DMS114 treated with DMSO at 0.1 percent for 48 hours (cell line): ENCODE measurements at regions not wholly inside any gene's neighbourhood (a gene's known extent, or its start where the extent isn't known, plus 50 kb on each side); places are given as distances from the start of the nearest gene placed in this dataset.

Experiments used
- DNase-seq: peaks from one replicate; lab custom pipeline; 2025; ENCODE audit not compliant: unreplicated experiment; lab: John Stamatoyannopoulos, UW

DNA sequence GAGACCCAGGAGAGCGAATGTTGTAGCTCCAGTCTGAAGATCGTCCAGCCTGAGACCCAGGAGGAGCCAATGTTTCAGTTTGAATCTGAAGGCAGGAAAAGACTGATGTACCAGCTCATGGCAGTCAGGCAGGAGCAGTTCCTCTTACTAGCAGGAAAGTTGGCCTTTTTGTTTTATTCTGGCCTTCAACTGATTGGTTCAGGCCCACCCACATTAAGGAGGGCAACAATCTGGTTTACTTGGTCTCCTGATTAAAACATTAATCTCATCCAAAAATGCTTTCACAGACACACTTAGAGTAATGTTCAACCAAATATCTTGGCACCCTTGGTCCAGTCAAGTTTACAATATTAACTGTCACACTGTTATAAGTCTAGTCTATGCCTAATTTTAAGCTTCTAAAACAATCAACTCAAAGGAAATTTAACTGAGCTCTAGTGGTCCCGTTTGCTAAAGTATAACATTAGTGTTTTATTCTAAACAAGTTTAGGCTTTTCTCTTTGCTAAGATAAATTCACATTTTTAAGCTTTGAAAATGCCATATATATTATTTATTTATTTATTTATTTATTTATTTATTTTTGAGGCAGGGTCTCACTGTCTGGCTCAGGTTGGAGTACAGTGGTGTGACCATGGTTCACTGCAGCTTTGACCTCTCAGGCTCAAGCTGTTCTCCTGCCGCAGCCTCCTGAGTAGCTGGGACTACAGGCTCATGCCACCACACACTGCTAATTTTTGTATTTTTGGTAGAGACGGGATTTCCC is 275.5 kb upstream of the SLC35B3 start:
- no peak for DNase-seq

DNA sequence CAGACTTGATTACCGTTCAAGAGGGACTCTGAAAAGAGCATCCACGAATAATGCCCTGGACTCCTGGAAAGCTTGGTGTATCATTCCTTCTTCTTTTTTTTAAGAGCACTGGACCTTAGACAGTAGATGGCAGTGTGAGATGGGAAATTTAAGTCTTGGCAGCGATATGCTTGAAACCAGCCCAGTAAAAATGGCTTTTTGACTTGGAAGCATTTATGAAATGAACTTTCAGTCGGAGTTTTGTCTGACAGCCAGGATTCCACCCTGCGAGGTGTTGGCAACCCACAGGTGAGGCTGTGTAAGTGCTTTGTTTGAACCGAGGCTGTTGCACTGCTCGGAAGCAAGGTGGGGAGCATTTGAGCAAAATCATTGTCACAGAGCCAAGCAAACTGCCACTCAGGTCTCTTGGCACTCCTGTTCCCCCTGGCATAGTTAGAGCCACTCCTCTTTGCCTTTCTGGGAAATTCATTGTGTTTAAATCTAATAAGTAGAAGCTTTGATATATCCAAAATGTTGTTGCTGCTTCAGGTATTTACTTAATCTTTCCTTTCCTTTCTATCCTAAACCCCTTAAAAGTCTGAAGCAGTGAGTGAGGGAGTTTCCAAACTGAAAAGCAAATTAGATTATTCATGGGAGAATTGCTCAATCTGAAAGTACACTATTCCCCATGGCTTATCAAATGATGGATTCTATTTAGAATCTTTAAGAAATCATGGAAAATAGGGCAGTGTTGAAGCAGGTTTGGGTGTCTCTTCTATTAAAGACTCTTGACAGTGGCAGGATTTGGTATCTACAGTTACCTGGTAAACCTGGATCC is 272.8 kb upstream of the SLC35B3 start:
- DNase-seq = peak; percentile 87

DNA sequence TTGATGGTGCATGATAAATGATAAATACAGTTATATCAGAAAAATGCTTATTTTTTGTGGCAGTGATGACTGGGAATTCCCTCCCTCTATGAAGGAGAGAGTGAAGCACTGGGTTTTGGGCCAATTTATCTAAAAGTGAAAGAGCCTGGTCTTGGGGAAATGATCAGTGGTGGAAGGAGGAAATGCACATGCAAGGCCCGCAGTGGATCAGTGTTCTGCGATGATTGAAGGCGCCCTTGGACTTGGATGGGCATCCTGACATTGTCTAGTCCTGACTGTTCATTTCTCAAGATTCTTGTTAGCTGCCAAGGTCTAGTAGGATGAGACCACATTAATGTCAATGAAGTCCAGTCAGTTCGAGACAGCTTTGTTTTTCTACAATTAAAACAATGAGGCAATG is 272.0 kb upstream of the SLC35B3 start:
- peak; percentile 17 for DNase-seq

DNA sequence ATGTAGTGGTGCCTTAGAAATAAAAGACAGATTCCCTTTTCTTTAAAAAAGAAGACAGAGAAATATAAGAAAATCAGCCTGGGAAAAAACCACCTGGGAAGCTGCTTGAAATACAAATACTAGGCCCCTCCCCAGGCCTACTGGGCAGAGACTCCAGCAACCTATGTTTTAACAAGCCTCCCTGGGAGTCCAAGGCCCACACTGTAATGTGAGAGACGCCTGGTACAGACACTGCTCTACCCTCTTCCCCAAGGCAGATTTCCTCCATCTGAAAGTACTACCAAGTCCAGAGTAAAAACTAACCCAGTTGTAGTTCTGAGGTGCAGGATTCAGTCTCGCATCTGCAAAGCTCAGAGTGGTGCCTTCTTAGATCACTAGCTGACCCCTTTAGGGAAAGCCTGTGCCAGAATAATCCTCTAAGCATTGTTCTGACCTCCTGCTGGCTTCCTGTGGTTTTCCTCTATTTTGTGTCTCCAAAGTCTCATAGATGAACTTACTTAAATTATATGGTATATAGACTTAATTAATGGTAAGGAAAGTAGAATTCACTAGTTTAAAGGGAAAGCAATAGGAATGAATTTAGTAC is 270.2 kb upstream of the SLC35B3 start:
- DNase-seq = no peak

DNA sequence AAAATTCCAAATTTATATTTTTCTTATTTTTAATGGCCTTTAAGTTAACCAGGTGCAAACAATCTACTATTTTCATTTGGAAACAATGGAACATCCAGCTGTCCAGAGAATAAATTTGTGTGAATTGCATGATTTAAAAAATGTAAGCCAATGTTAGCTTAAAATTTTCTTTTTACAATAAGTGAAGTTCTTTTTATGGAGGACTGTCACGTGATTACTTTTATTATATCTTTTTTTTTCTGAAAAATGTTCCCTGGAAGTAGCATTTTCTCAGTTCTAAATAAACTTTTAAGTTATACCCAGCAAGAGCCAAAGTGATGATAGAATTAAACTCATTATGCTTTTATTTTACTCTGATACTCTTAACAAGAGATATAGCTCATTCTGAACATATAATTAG is 267.7 kb upstream of the SLC35B3 start:
- DNase-seq = no peak

DNA sequence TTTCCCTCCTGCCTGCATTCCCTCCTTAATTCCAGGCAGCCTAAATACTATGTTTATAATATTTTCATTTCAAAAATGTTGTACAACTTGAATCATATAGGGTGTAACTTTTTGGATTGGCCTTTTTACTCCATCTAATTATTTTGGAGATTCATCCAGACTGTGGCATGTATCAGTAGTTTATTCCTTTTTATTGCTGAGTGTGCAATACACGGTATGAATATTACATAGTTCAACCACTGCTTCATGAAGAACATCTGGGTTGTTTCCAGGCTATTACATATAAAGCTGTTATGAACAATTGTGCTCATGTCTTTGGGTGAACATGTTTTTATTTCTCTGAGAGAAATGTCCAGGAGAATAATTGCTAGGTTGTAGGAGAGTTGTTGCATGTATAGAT is 253.5 kb upstream of the SLC35B3 start:
- DNase-seq = no peak

DNA sequence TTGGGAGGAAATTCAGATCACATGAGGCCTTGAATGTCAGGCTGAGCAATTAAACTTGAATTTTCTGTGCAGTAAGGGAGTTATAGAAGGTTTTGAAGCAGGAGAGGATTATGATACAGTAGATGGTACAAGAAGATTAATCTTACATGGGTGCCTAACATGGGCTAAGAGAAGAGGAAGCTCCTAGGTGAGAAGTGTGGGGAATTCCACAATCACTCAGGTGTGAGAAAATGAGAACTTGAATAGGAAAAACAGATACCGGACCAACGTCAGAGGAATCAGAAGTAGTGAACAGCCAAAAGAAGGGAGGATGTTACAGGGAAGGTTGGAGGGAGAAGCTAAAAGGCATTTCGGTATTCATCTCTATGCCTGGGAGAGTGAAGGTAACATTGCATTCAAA is 250.7 kb upstream of the SLC35B3 start:
- no peak for DNase-seq

DNA sequence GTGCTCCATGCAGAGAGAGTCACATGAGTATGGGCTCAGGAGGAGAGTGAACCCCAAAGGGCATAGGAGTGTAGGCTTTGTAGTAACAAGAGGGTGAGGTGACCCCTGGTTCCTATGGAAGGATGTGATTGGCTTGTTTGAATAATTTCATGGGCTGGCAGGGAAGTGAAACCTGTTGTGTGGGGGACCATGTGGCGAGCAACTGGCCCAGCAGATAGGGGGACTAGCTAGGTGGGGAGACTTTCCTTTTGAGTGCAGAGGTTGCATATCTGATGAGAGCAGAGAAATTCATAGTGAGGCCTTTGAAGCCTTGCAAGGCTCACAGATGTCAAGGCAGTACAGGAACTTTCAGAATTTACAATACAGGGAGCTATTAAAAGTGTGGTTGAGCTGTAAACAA is 247.9 kb upstream of the SLC35B3 start:
- no peak for DNase-seq

DNA sequence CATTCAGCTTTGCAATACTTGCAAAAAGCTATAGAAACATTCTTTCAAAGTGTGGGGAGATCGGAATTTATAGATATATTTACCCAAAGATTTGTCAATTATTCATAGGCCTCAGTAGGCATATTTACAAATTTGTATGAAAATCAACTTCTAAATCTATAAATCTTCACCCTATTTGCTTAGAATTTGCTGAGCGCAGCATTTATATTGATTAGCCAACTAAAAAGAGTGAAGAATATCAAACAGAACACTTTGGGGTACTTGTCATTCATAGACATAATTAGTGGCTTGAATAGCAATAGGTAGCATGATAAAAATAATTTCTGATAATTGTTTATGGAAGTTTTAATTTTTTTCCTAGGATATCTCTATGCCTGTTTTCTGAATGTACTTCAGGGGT is 244.5 kb upstream of the SLC35B3 start:
- DNase-seq = no peak

DNA sequence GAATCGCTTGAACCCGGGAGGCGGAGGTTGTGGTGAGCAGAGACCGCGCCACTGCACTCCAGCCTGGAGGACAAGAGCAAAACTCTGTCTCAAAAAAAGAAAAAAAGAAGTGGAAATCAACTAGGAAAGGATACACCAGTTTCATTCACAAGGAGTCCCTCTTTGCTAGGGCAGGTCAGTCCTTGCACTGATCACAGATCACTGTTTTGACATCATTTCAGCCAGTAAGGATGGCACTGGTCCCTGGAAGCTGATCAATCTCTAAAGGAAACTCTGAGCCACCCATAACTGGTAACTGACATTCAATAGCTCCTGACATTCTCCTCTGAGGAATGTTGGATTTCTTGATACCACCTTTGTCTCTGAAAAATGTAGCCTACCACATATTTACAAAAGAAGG is 243.1 kb upstream of the SLC35B3 start:
- no peak for DNase-seq

DNA sequence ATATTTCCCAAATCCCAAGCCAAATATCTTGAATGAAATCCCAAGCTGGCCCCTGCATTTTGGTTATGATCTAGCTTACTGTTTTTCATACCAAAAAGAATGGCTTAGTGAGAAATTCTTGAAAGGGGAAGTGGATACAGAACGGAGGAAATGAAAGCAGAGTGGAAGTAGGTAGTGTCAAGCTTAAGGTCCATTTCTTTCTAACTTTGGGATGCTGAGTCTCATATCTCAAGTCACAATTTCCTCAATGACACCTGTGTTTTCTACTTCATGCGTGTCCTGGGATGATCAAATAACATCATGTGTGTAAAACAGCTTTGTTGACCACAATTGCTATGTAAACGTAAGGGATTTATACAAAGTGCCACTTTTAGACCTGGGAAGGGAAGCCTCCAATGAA is 238.8 kb upstream of the SLC35B3 start:
- no peak for DNase-seq

DNA sequence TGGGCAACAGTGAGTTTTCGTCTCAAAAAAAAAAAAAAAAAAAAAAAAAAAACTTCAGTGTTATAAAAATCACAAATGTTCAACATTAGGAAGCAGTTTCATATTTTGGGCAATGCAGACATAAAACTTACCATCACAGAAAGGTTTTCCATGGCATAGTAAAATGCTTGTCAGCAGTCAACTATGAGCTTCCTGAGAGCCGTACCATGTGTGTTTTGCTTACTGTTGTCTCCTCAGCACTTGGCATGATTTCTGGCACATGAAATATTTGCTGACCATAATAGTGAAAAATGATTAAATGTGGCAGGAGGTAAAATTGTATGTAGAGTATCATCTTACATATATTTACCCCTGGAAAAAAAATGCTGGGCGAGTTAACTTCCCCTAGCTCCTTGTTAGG is 237.5 kb upstream of the SLC35B3 start:
- no peak for DNase-seq

DNA sequence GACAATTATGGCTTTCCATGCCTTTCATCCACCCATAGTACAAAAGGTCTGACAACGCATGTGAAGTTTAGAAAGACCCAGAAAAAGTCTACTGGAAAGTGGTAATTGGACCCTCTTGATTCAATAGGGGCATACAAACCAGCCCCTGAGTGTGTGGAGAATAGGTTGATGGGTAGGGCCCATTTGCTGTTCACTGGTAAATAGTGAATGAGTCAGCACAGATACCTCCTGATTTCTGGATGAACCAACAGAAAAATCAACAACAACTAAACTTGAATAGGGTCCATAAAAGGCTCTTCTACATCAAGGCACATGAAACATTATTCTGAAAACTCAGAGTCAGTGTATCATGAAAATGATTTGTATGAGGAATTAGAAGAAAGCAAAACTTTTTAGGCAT is 235.4 kb upstream of the SLC35B3 start:
- DNase-seq = no peak

DNA sequence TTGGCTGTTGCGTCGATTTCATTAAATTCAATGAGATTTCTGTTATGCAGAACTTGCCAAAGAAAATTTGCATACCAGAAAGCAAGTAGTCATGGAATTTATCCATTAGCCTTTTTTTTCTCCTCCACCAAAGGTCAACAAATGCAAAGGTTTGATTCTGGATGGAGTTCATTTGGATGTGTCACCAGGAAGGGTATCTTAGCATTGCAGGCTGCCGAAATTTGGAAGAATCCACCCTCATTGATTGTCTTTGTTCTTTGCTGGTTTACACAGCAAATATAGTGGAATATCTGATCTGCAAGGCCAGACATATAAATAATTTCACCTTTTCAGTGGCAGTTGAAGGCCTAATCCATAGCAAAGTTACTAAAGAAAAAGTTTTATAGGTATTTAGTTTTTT is 229.4 kb upstream of the SLC35B3 start:
- DNase-seq = no peak

DNA sequence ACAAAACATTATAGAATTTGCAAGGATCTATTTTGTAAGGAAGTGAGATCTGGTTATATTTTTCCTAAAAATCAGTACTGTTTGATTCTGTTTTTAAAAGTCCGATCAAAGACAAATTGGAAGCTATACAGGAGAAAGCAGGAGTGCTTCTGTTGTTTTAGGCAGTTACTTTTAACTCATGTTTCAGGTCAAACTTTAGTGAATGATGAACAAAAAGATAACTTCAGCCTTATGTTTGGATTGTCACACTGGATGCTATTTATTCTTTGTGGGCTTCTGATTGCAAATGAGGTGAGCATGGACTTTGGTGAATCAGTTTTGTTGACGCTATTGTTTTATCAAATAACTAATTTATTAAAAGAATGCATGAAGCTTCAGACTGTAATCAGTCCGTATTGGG is 228.7 kb upstream of the SLC35B3 start:
- DNase-seq = no peak

DNA sequence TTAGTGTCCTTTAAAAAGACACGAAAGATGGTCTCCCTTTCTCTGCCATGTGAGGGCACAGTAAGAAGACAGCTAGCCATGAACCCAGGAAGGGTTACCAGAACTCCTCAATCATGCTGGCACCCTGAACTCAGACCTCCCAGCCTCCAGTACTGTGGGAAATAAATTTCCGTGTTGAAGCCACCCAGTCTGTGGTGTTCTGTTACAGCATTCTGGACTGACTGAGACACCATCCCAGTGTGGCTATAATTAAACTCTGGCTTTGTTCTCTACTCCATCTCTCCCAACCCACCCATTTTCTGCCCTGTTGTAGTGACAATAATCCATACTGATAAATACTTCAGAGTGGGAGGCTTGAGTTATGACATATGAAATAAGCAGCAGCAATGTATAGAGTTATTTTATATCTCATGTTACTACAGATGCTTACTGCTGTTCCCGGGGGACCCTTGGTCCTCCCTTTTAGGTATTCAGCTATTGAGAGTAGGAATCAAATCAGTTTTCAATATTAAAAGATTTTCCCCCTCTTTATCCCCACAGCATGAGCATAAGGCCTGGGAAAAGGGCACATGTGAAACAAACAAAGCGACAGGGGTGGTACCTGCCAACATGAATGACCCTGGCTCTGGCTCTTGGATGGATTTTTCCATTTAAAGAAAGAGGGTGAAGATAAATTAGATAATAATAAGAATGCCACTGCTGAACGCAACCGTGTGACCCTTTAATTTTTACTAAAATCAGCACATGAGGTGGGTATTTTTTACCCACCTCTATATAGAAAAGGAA is 224.3 kb upstream of the SLC35B3 start:
- DNase-seq = no peak

DNA sequence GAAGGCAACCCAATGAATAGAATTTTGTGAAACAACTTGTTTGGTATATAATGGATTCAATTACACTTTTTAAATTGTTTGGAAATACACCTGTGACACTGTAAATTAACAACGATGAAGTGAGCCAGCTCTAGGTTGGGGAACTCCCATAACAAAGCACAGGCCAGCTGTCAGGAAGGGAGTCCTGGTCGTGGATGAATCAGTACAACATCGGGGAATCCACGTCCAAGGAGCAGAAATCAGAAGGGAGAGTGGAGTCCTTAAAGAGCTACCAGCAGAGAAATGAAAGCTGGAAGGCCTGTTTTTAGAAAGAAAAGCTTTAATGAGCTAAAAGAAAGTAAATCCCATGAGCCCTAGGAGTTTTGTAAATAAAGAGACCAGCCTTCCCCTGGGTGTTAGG is 223.1 kb upstream of the SLC35B3 start:
- no peak for DNase-seq

DNA sequence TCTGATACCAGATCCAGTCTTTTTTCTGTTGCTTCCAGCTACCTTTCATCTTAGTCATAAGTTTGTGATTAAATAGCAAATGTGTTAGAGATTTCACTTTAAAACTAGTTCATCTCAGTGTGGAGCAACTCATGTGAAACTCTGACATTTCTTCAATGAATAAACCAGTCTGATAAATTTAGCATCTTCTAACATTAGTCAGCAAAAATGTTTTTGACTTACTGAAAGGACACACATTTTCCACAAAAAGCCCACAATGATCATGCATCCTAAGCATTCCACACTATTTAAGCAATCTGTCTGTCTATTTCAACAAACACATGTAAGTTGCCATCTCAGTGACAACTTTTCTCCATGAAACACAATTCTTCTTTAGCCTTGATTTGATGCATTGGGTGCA is 222.2 kb upstream of the SLC35B3 start:
- no peak for DNase-seq

DNA sequence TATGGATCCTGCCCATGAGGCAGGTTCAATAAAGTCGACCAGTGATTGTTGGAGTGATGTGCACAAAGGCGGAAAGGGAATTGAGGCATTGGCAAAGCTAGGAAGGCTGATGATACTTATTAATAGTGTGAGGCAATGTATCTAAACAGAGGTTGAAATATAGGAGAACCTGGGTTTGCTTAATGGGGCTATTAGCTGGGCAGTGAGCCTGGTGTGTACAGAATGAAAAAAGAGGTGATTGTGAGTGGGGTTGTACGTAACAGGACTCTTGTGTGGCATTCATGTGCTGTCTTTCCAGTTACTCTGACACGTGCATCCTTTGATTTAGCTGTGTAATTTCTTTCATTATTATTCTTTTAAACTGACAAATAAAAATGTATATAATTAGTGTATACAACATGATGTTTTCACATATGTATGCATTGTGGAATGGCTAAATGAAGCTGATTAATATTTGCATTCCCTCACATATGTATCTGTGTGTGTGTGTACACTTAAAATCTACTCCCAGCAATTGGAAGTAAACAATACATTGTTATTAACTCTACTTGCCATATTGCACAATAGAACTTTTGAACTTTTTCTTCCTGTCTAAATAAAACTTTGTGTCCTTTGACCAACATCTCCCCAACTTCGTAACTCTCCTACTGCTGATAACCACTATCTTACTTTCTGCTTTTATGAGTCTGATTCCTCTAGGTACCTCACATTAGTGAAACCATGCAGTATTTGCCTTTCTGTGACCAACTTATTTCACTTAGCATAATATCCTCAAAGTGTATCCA is 220.5 kb upstream of the SLC35B3 start:
- DNase-seq = no peak

DNA sequence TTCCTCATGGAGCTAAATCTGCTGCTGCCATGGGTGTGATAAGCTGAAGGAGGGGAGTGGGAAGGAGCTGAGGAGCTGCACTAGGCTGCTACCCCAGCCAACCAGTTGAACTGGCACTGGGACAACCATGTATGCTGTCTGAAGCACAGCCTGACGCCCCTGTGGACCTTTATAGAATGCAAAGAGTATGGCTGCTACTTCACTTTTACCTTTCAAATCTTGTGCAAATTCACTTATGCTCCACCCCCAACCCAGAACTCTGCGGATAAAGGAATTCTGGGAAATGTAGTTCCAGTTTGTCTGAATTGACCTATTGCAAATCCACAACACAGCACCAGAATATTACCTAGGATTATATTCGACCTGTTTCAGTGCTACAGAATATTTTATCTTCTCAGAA is 217.4 kb upstream of the SLC35B3 start:
- DNase-seq = no peak

DNA sequence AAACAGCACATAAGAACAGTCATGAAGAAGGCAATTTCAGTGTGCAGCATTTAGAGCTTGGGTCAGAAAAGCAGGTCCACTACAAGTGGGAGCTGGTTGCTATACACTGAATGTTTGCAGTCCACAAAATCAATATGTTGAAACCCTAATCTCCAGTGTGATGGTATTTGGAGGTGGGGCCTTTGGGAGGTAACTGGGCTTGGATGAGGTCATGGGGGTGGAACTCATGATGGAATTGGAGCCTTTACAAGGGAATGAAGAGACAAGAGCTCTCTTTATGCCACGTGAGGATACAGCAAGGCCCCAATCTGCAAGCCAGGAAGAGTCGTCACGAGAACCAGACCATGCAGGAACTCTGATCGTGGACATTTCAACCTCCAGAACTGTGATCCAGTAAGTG is 216.7 kb upstream of the SLC35B3 start:
- no peak for DNase-seq
